ENCODE measurements at regions not wholly inside any gene's neighbourhood (a gene's known extent, or its start where the extent isn't known, plus 50 kb on each side); places are given as distances from the start of the nearest gene placed in this dataset.

DNA sequence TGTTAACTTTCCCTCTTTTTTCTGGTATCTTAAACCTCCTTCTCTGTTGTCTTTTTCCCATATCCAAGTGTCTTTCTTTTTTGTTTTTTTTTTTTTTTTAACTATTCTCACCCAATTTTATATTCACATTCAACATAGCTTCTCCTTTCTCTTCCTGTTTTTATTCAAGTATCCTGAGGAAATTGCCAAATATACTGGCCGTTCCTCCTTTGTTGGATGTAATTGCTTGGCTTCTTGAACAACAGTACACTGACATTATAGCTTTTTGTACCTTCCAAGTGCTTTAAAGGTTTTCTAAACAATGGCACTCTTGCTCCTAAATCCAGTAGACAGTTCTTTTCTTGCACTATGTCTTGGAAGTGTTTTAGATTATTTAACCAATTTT is 1146.8 kb downstream of the MAT2B start:
- H3K4me3 ChIP-seq (ENCODE audit: low read depth, low read length), result no peak overlapping the region
- TF ChIP-seq CTCF (IDR thresholded peaks at IDR 0.05; ENCODE audit: low read depth, low read length, missing control alignments), result no peak
- DNase-seq (ENCODE audit: low read depth), result no peak

DNA sequence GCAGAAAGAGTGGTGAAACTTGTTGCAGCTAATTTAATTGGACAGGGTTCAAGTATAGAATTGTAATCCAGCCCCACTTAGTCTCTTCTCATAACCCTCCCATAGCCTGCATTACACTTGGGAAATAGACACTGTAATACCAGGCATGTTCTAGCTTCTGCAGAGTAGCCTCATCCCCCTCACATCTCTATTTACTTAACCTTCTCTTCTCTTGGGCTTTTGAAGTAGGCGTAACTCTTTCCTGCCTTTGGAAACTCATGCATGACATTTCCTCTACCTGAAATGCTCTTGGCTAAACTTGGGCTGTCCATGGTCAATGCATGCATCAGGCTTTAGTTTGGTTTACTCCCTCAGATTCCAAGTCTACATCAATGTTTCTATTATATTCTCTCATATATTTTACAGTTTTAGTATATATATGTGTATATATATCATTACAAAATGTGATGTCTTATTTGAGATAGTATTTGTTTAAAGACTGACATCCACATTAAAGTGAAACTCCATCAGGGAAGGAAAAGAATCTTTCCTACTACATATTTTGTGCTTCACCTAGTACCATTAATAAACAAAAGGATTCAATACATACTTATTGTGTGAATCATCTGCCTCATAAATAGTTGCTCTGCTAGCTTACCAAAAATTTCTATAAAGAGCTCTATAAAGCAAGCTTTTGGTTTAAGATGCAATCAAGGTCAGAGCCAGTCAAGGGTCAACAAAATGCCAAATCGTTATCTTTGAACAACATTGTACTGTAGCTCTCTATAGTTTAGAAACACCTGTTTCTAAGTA is 1158.0 kb downstream of the MAT2B start:
- H3K4me3 ChIP-seq (ENCODE audit: low read depth, low read length), result no peak overlapping the region
- TF ChIP-seq CTCF (IDR thresholded peaks at IDR 0.05; ENCODE audit: low read depth, low read length, missing control alignments), result no peak
- DNase-seq (ENCODE audit: low read depth), result no peak

DNA sequence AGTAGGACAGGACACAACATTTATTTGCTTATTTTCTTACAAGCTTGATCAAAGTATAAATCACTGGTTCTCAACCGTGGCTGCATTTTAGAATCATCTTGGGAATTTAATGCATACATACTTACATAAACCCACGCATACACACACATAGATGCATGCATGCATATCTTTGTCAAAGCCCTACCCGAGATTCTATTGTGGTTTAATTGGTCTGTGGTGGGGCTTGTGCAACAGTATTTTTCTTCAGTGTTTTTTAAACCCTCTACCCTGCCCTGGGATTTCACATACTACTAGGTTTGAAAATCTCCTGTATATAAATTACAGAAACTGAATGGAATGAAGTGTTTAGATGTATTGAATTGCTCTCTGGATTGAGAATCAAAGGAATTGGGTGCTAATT is 1166.2 kb downstream of the MAT2B start:
- no peak for TF ChIP-seq CTCF (IDR thresholded peaks at IDR 0.05; ENCODE audit: low read depth, low read length, missing control alignments)
- DNase-seq (ENCODE audit: low read depth), result no peak
- no peak overlapping the region for H3K4me3 ChIP-seq (ENCODE audit: low read depth, low read length)

GRCh38 chr5:164672205-164672604 is 1166.8 kb downstream of the MAT2B start:
- no peak overlapping the region for H3K4me3 ChIP-seq (ENCODE audit: low read depth, low read length)
- DNase-seq (ENCODE audit: low read depth), result no peak
- TF ChIP-seq CTCF (IDR thresholded peaks at IDR 0.05; ENCODE audit: low read depth, low read length, missing control alignments), result no peak

DNA sequence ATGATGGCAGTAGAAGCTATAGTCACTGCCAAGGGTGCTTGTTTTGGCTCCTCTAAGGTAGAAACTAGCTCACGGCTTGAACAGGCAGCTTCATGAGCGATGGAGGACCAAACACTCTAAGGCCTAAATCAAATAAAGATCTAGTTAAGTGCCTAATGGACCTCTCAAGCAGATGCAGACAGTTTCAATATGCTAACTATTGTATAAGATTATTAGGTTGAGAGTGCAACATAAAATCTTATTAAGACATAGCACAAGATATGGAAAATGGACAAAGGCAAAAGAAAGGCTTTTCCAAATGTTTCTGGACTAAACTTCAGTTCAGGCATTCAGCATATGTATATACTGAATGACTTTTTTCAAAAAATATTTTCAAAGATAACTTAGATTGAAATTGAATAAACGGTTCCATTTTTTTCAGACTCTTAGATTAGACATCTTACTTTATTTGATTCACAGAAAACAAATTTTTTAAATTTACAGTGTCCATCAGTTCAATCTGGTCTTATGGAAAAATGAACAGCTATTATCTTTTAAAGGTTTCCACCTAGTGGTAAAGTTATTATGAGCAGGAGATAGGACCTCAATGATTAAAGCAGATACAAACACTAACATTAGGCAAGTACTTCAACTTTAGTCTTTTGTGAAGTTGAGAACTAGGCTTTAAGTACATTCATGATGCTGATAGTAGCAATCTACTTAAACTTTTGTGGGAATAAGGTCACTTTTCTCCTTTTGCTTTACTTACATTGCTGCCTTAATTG is 1167.7 kb downstream of the MAT2B start:
- no peak for DNase-seq (ENCODE audit: low read depth)
- TF ChIP-seq CTCF (IDR thresholded peaks at IDR 0.05; ENCODE audit: low read depth, low read length, missing control alignments), result no peak
- no peak overlapping the region for H3K4me3 ChIP-seq (ENCODE audit: low read depth, low read length)

GRCh38 chr5:164679461-164679860 is 1174.0 kb downstream of the MAT2B start:
- no peak for TF ChIP-seq CTCF (IDR thresholded peaks at IDR 0.05; ENCODE audit: low read depth, low read length, missing control alignments)
- no peak overlapping the region for H3K4me3 ChIP-seq (ENCODE audit: low read depth, low read length)
- no peak for DNase-seq (ENCODE audit: low read depth)

Measured in GM12864 (cell line).